ENCODE measurements at regions not wholly inside any gene's neighbourhood (a gene's known extent, or its start where the extent isn't known, plus 50 kb on each side); places are given as distances from the start of the nearest gene placed in this dataset.

DNA sequence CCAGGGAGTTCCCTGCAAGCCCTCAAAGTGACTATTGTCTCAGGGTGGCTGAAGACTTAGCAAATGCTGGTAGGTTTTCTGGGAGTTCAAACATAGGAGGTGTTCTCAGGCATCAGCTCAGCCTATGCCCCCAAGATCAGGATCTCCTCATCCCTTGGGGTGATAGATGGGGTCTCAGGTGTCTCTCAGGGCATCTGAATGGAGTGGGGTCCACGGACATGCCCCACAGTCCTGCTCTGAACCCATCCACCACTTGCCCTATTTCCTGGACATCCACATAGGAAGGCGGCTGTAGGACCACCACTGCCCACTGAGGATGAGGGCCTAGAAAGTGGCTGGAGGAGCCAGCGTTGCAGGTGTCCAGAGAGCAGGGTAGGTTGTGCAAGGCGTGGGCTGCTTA is 287.0 kb upstream of the CXCR4 start:
- no peak for TF ChIP-seq CTCF (IDR thresholded peaks at IDR 0.05; ENCODE audit: low read length, missing control alignments)
- DNase-seq (ENCODE audit: low read depth), result no peak
- H3K4me3 ChIP-seq (replicated peaks; ENCODE audit: low read depth, low read length), result no peak overlapping the region

GRCh38 chr2:136404176-136404575 is 286.2 kb upstream of the CXCR4 start:
- TF ChIP-seq CTCF (IDR thresholded peaks at IDR 0.05; ENCODE audit: low read length, missing control alignments), result no peak
- H3K4me3 ChIP-seq (replicated peaks; ENCODE audit: low read depth, low read length), result no peak overlapping the region
- DNase-seq (ENCODE audit: low read depth), result no peak

DNA sequence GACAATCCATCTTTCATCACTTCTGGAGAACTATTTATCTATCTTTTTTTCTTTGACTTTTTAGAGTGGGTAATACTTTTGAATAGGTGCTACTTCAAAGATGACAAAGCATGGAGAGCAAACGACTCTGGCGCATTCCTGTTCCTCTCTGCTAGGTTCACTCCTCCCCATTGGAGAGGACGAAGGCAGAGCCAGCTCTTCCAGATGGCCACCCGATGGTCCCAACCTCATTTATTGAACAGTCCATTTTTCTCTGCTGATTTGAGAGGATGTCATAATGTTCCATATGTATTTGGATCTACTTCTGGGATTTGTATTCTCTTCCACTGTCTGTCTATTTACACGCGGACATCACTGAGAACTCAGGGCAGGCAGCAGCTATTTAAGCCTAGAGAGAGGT is 284.3 kb upstream of the CXCR4 start:
- TF ChIP-seq CTCF (IDR thresholded peaks at IDR 0.05; ENCODE audit: low read length, missing control alignments), result no peak
- H3K4me3 ChIP-seq (replicated peaks; ENCODE audit: low read depth, low read length), result no peak overlapping the region
- DNase-seq (ENCODE audit: low read depth), result no peak

DNA sequence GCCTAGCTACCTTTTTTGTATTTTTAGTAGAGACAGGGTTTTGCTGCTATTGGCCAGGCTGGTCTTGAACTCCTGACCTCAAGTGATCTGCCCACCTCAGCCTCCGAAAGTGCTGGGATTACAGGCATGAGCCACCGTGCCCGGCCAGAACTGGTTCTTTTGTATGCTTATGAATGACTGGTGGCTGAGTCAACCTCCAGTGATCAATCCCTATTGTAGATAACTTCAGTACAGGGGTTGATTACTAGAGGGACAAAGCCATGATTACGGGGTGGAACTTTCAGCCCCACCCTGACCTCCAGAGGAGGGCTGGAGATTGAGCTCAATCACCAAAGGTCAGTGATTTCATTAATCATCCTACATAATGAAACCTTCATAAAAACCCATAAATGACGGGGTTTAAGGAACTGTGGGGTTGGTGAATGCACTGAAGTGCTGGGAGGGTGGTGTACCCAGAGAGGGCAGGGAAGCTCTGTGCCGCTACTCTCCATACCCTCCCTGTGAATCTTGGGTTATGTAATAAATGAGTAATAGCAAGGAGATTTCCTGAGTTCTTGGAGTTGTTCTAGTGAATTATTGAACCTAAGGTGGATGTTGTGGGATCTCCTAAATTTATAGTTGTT is 281.8 kb upstream of the CXCR4 start:
- TF ChIP-seq CTCF (IDR thresholded peaks at IDR 0.05; ENCODE audit: low read length, missing control alignments), result no peak
- DNase-seq (ENCODE audit: low read depth), result no peak
- no peak overlapping the region for H3K4me3 ChIP-seq (replicated peaks; ENCODE audit: low read depth, low read length)

- DNase-seq (ENCODE audit: low read depth), result no peak
- no peak overlapping the region for H3K4me3 ChIP-seq (replicated peaks; ENCODE audit: low read depth, low read length)
- TF ChIP-seq CTCF (IDR thresholded peaks at IDR 0.05; ENCODE audit: low read length, missing control alignments), result no peak
Observed at GRCh38 chr2:136395582-136395981, 277.6 kb upstream of the CXCR4 start.

DNA sequence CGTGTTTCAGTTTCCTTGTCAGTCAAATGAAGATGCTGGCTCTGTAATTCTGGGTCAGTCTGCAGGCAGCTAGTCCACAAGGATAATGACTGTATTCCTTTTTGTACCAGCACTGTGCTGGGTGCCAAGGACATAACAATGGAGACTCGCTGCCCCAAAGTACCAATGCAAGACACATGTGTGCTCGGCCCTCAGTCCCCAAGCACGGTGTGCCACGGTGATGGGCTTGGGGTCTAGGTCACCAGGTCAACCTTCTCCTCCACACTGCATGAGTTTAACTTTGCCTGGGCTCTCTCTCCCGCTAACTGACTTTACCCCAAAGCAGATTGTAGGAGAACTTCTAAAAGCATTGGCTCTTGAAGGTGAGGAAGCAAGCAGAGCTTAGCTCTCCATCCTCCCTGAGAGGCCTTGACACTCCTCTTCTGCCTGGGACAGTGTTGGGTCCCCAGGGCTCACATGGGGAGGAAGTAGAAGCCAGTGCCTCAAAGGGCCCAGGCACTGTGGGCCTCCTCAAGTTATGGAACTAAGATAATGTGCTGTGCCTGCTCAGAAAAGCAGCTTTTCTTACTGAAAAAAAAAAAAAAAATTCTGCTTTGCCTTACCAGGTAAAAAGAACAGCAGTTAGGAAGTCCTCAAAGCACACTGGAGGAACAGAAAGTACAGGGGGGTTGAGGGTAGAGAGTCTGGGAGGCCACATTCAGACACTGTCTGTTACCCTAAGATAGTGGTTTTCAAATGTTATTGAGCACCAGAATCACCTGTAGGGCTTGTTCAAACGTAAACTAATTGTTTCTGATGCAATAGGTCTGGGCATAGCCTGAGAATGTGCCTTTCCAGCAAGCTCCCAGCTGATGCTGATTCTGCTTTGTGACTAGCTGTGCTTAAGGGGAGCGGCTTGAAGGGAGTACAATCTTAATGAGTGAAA is 276.4 kb upstream of the CXCR4 start:
- no peak for TF ChIP-seq CTCF (IDR thresholded peaks at IDR 0.05; ENCODE audit: low read length, missing control alignments)

More for the DNA sequence above, 276.4 kb upstream of the CXCR4 start:
- no peak for DNase-seq (ENCODE audit: low read depth)
- no peak overlapping the region for H3K4me3 ChIP-seq (replicated peaks; ENCODE audit: low read depth, low read length)
